ENCODE measurements at regions not wholly inside any gene's neighbourhood (a gene's known extent, or its start where the extent isn't known, plus 50 kb on each side); places are given as distances from the start of the nearest gene placed in this dataset.
"Not testable (repeated sequence)": the region's sequence is repeated elsewhere in the genome, so short reads cannot be mapped to it uniquely, and the experiment has no call there.

- no peak for DNase-seq (ENCODE audit: low read depth)
Measured at GRCh38 chr5:89208811-89209210, 325.8 kb upstream of the MEF2C start.

DNA sequence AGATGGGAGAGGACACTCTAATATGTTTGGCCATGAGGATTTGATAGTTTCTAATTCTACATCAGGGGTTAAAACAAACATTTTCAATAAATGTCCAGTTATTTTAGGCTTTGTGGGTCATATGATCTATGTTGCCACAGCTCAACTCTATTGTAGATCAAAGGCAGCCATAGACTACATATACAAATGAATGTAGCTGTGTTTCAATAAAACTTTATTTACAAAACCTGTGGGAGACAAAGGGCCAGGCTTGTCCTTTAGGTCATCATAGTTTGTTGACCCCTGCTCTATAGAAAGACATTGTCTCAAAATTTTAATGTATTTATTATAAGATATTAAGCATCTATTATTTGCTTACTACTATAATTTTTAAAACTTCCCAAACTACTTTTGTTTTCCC is 325.4 kb upstream of the MEF2C start:
- no peak for DNase-seq (ENCODE audit: low read depth)

DNA sequence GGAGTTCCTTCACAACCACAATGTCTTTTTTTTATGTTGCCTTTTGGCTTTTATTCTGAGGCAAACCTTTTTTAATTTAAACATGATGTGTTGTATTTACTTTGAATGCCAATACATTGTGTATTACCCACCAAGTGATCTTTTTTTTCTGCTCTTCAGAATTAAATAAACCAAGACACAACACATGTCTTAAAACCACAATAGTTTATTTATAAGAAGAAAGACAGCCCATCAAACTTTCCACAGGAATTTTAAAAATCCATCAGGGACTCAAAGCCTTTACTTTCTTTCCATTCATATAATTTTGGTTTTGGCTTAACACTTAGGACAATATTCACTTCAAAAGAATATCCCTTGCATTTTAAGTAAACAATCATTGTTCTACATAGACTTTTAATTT is 321.8 kb upstream of the MEF2C start:
- no peak for DNase-seq (ENCODE audit: low read depth)

DNA sequence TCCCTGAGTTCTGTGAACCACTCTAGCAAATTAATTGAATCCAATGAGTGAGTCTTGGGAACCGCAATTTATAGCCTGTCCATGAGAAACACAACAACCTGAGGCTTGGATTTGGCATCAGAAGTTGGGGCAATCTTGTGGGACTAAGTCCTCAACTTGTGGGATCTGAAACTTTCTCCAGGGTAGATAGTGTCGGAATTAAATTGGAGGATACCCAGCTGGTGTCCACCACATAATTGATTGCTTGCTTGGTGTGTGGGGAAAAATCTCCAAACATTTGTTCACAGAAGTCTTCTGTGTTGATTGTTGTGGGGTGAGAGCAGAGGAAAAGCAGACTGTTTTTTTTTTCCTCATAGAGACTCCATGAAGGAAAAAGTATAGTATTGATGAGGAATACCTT is 320.6 kb upstream of the MEF2C start:
- no peak for DNase-seq (ENCODE audit: low read depth)

DNA sequence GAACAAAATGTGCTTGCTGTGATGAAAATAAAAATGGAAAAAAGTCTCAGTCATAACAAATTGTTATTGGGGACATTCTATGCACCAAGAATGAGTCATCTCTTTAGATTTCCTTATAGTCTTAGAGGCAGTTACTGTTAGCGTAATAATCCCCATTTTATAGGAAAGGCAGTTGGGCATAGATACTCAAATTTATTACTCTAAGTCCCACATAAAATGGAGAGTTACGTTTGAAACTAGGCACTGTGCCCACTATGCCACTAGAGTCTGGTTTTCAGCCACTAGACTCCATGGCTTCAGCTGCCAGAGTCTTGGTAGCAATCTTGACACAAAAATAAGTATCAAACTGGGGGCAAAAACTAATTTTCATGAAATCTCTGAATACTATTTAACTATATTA is 317.9 kb upstream of the MEF2C start:
- DNase-seq (ENCODE audit: low read depth) = no peak

DNA sequence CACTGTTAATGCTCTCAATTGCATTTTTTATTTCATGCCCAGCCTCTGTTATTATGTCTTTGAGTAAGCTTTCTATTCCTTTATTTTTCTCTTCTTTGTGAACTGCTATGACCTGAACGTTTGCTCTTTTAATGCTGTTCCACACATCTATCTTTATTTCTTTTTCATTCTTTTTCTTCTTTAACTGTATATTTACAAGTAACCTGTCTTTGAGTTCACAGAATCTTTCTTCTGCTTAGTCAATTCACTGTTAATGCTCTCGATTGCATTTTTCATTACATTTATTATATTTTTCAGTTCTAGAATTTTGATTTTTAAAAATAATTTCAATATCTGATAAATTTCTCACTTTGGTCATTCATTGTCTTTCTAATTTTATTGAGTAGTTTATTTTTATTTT is 316.3 kb upstream of the MEF2C start:
- no peak for DNase-seq (ENCODE audit: low read depth)

GRCh38 chr5:89191374-89191773 is 308.4 kb upstream of the MEF2C start:
- DNase-seq (ENCODE audit: low read depth) = no peak

GRCh38 chr5:89190515-89191265 is 307.7 kb upstream of the MEF2C start:
- DNase-seq (ENCODE audit: low read depth) = no peak

DNA sequence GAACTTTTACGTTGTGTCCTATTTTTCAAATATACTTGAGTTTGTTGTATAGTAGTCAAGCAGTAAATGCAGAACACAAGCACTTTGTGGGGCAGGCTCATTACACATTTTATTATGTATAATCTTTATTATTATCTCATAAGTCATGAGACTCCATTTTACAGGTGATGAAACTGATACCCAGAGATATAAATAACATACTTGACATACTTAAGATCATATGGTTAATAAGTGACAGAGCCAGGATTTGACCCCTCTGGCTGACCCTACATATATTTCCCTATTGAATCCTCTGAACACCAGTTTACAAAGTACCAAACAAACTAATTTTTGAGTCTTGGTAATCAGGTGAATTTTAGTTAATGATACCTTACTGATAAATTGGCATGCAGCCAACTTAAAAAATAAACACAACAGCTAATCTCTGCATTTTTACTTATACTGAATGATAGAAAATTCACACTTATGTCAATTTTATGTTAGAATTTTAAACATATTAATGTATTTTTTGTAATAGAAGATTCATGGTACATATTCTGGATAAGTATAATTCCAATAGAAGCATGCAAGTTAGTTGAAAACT is 305.0 kb upstream of the MEF2C start:
- no peak for DNase-seq (ENCODE audit: low read depth)

GRCh38 chr5:89187268-89187667 is 304.3 kb upstream of the MEF2C start:
- no peak for DNase-seq (ENCODE audit: low read depth)

GRCh38 chr5:89181546-89181945 is 298.6 kb upstream of the MEF2C start:
- DNase-seq (ENCODE audit: low read depth) = no peak

GRCh38 chr5:89179731-89180130 is 296.7 kb upstream of the MEF2C start:
- DNase-seq (ENCODE audit: low read depth) = no peak

DNA sequence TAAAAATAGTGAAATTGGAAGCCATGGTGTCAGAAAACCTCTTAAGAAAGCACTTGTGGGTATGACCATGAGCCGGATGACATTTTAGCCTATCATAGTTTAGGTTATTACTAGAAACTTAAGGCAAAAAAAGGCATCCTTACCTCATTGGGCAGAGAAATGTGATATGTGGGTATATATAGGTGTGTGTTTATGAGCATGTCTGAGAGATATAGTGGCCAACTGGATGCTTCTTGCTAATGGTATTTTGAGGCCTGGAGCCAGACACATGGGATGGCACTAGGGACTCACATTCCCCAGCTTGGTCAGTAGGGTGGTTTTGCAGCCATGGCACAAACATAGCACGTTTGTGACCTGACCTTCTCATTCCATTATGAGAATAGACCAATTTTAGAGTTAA is 295.6 kb upstream of the MEF2C start:
- no peak for DNase-seq (ENCODE audit: low read depth)

DNA sequence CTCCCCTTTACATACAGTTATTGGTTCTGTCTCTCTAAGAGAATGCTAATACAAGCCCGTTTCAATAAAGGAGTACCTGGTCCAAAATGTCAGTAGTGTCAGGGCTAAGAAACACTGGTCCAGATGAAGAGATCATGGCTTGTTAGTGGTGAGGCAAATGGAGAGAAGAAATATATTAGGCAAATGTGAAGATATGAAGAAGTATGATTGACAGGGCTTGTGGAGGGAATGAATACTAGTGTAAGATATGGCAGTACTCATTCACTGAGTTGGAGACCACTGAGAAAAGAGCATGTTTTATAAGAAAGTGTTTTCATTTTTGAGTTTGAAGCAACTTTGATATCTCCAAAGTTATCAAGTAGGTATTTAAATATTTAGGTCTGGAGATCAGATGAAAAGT is 290.5 kb upstream of the MEF2C start:
- no peak for DNase-seq (ENCODE audit: low read depth)

DNA sequence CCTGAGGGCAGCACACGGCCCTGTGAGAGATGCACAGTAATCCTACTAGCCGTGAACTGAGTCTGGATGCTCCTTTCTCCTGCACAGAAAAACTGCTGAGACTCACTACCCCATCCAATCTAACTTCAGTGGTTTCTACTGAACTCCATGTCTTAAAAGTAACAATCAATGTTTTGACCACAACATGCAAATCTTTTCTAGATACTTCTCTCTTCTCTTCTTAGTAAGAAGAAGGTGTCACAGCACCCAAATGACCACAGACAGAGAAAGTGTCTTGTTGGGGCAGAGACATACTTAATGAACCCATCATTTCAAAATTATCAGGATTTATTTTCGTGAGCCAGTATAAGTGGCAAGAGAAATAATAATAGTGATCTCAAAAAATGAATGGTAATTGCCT is 285.8 kb upstream of the MEF2C start:
- DNase-seq (ENCODE audit: low read depth) = no peak

DNA sequence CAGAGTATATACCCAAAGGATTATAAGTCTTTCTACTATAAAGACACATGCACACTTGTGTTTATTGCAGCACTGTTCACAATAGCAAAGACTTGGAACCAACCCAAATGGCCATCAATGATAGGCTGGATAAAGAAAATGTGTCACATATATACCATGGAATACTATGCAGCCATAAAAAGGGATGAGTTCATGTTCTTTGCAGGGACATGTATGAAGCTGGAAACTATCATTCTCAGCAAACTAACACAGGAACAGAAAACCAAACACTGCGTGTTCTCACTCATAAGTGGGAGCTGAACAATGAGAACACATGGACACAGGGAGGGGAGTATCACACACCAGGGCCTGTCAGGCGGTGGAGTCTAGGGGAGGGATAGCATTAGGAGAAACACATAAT is 281.7 kb upstream of the MEF2C start:
- not testable (repeated sequence) for DNase-seq (ENCODE audit: low read depth)

DNA sequence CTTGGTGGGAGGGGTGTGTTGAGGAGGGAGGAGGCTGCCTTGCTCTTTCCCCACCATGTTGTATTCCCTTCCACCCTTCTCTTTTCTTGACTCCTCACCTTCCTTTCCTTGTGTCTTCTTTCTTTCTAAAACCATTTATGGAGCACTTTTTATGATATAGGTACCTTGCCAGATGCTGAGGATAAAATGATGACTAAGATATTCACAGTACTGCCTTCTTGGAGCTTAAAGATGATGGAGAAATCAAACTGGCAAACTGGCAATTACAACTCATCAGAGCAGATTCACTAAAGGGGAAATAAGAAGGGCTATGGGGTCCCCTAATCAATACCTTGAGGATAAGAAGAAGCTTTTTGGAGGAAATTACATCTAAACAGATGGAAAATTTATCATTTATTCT is 273.2 kb upstream of the MEF2C start:
- DNase-seq (ENCODE audit: low read depth) = no peak

DNA sequence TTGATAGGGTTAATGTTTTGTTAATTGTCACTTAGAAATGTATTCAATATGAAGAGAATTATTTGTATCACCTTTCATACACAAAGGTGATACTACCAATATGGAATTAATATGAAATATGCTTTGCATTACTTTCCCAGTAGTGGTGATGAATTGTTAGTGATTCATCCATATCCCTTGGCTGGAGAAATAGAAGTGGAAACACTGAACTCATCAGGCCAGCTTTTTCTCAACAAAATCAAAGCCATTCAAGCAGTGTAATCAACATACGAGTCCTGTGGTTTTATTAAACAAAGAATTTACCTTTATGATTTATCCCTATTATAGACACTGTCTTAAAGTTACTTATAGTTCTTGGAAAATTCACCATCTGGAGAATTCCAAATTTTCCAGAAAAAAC is 264.0 kb upstream of the MEF2C start:
- DNase-seq (ENCODE audit: low read depth) = no peak

GRCh38 chr5:89137148-89137547 is 254.2 kb upstream of the MEF2C start:
- DNase-seq (ENCODE audit: low read depth) = no peak

- no peak for DNase-seq (ENCODE audit: low read depth)
Measured at GRCh38 chr5:89133975-89134374, 251.0 kb upstream of the MEF2C start.

GRCh38 chr5:89133129-89133528 is 250.1 kb upstream of the MEF2C start:
- DNase-seq (ENCODE audit: low read depth) = no peak

- DNase-seq (ENCODE audit: low read depth) = no peak
Measured at GRCh38 chr5:89130851-89131250, 247.9 kb upstream of the MEF2C start.

GRCh38 chr5:89129941-89130340 is 247.0 kb upstream of the MEF2C start:
- DNase-seq (ENCODE audit: low read depth) = no peak

Measured in HS-27A (cell line).